Keratinocyte (primary cell): ENCODE measurements at regions not wholly inside any gene's neighbourhood (a gene's known extent, or its start where the extent isn't known, plus 50 kb on each side); places are given as distances from the start of the nearest gene placed in this dataset.

Experiments
- EZH2 ChIP-seq: IDR thresholded peaks from one replicate; pipeline ENCODE4 v1.6.1; 2012; ENCODE audit warnings: inconsistent platforms, mild to moderate bottlenecking, low read length, moderate library complexity
- TF ChIP-seq, protein P1 (sequence below), 3 experiments: IDR thresholded peaks in 1 of 3; conservative IDR thresholded peaks in 1 of 3; optimal IDR thresholded peaks in 1 of 3; 2 replicates in 2 of 3; 3 replicates in 1 of 3; pipeline versions ENCODE3 to v1.5.1; 2011; ENCODE audit warnings: low read length in 3 of 3, mild to moderate bottlenecking in 3 of 3, moderate library complexity in 2 of 3, control low read depth in 1 of 3, inconsistent platforms in 1 of 3; ENCODE audit not compliant: insufficient read depth in 2 of 3; ENCODE audit errors: extremely low read depth in 1 of 3

- TF ChIP-seq, protein P1, sequence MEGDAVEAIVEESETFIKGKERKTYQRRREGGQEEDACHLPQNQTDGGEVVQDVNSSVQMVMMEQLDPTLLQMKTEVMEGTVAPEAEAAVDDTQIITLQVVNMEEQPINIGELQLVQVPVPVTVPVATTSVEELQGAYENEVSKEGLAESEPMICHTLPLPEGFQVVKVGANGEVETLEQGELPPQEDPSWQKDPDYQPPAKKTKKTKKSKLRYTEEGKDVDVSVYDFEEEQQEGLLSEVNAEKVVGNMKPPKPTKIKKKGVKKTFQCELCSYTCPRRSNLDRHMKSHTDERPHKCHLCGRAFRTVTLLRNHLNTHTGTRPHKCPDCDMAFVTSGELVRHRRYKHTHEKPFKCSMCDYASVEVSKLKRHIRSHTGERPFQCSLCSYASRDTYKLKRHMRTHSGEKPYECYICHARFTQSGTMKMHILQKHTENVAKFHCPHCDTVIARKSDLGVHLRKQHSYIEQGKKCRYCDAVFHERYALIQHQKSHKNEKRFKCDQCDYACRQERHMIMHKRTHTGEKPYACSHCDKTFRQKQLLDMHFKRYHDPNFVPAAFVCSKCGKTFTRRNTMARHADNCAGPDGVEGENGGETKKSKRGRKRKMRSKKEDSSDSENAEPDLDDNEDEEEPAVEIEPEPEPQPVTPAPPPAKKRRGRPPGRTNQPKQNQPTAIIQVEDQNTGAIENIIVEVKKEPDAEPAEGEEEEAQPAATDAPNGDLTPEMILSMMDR (optimal IDR thresholded peaks at IDR 0.05 in 1 of 3, IDR thresholded peaks at IDR 0.05 in 1 of 3, conservative IDR thresholded peaks at IDR 0.05 in 1 of 3; ENCODE audit: extremely low read depth in 1 of 3, insufficient read depth in 2 of 3, low read length in 3 of 3) = no peak
- no peak for TF ChIP-seq EZH2
Observed at GRCh38 chr5:92050970-92051369, 667.9 kb upstream of the ARRDC3 start.
